Spleen (tissue), 7 donors: ENCODE measurements at regions not wholly inside any gene's neighbourhood (a gene's known extent, or its start where the extent isn't known, plus 50 kb on each side); places are given as distances from the start of the nearest gene placed in this dataset.

Source experiments
- CTCF ChIP-seq, 11 experiments: fragments of 200-600 bp in 7 of 11; fragments of 450-650 bp in 4 of 11; sonication (generic) in 4 of 11; IDR thresholded peaks in 8 of 11; conservative IDR thresholded peaks in 3 of 11; 1 replicate in 7 of 11; 2 replicates in 4 of 11; pipeline versions ENCODE4 v1.4.0 to v1.8.0; 2016 to 2021; ENCODE audit warnings: antibody characterized with exemption in 11 of 11, inconsistent platforms in 4 of 11, mild to moderate bottlenecking in 1 of 11
- POLR2AphosphoS5 ChIP-seq, 3 donors: sonication (generic); formaldehyde crosslinking; IDR thresholded peaks; one replicate each; pipeline ENCODE4 v1.5.1; 2017; ENCODE audit warnings: antibody characterized with exemption in 3 of 3
- donor health status: DM: no; HTN: no; CAD: no; lungs with moderate emphysema.
- donor health status: DM: no; HTN: no; CAD: no.
- donor health status: DM: no; HTN: no; CAD: no.

DNA sequence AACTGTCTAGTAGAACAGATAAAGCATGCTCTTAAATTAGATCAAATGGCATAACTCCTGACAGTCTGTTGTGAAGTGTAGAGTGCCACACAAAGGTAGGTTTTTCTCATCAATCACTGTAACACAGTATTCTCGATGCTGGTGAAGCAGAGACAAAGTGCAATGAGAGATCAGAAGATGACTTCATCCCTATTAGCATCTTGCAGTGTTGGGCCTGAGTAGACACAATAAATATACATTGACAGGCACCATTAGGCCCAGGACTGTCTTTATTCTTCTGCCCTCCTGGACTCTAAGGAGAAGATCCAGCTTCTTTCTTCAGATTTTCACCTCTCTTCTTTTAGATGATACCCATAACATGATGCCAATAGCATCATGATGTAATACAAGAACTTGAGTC is 478.0 kb upstream of the TENM4 start:
- TF ChIP-seq CTCF (IDR thresholded peaks at IDR 0.05 in 8 of 11, conservative IDR thresholded peaks at IDR 0.05 in 3 of 11): no peak
- TF ChIP-seq POLR2AphosphoS5 (IDR thresholded peaks at IDR 0.05): no peak
